NT2/D1 (cell line): ENCODE measurements at regions not wholly inside any gene's neighbourhood (a gene's known extent, or its start where the extent isn't known, plus 50 kb on each side); places are given as distances from the start of the nearest gene placed in this dataset.
"Not testable (repeated sequence)": the region's sequence is repeated elsewhere in the genome, so short reads cannot be mapped to it uniquely, and the experiment has no call there.

Experiments used
- DNase-seq: peaks from one replicate; pipeline ENCODE4 v3.0.0-alpha.2; 2011; ENCODE audit warnings: low read depth, low spot score
- H3K27me3 ChIP-seq: 2 replicates; pipeline ENCODE4 v1.6.0; 2011; ENCODE audit warnings: mild to moderate bottlenecking; ENCODE audit not compliant: insufficient read length, insufficient read depth
- H3K36me3 ChIP-seq: 2 replicates; pipeline ENCODE4 v1.6.1; 2011; ENCODE audit warnings: mild to moderate bottlenecking, low read length, mixed read lengths; ENCODE audit not compliant: insufficient read depth, insufficient read length
- H3K4me1 ChIP-seq: 2 replicates; pipeline ENCODE4 v1.5.1; 2011; ENCODE audit not compliant: insufficient read depth, insufficient read length
- H3K4me3 ChIP-seq: 2 replicates; pipeline ENCODE4 v1.5.1; 2011; ENCODE audit warnings: low read depth; ENCODE audit not compliant: insufficient read length
- H3K9ac ChIP-seq: 2 replicates; pipeline ENCODE4 v1.6.0; 2011; ENCODE audit warnings: low read depth; ENCODE audit not compliant: insufficient read length
- H3K9me3 ChIP-seq: 2 replicates; pipeline ENCODE4 v1.5.1; 2011; ENCODE audit warnings: mild to moderate bottlenecking, low read length; ENCODE audit not compliant: insufficient read depth
- SUZ12 ChIP-seq: IDR thresholded peaks from 2 replicates; pipeline ENCODE4 v1.6.1; 2011; ENCODE audit not compliant: insufficient read length, insufficient read depth; ENCODE audit errors: extremely low read depth
- YY1 ChIP-seq: IDR thresholded peaks from 2 replicates; pipeline ENCODE4 v1.6.1; 2011; ENCODE audit not compliant: insufficient read length, insufficient read depth
- ZNF274 ChIP-seq: IDR thresholded peaks from 2 replicates; pipeline ENCODE4 v1.6.1; 2011; ENCODE audit warnings: mild to moderate bottlenecking, low read depth, low read length

DNA sequence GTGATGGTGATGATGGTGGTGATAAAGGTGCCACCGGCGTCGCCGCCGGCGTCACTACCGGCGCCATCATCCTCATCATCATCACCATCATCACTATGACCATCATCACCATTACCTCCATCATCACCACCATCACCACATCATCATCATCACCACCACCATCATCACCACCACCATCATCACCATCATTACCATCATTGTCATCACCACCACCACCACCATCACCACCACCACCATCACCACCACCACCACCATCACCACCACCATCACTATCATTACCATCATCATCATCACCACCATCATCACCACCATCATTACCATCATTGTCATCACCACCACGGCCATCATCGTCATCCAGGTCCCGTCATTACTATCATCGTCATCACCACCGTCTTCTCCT is 179.7 kb downstream of the NPIPB11 start:
- no peaks in the 10 kb centered on the region for H3K36me3 ChIP-seq

GRCh38 chr16:29224675-29225074 is 181.8 kb downstream of the NPIPB11 start:
- H3K9me3 ChIP-seq, DNase-seq, H3K27me3 ChIP-seq, H3K36me3 ChIP-seq, H3K4me1 ChIP-seq, H3K9ac ChIP-seq, H3K4me3 ChIP-seq: not testable (repeated sequence)

More for the DNA sequence above, 179.7 kb downstream of the NPIPB11 start:
- Histone ChIP-seq H3K9me3 (peaks cover 5% of the 10 kb centered on the region; the same call in 1 of the 2 replicates), H3K27me3 (no peaks in the 10 kb centered on the region), H3K4me1 (peaks cover 10% of the 10 kb centered on the region), H3K9ac (no peak overlapping the region), H3K4me3 (no peak overlapping the region)
- no peak for TF ChIP-seq ZNF274
- no peak for TF ChIP-seq SUZ12
- no peak for TF ChIP-seq YY1
- DNase-seq, result no peak

DNA sequence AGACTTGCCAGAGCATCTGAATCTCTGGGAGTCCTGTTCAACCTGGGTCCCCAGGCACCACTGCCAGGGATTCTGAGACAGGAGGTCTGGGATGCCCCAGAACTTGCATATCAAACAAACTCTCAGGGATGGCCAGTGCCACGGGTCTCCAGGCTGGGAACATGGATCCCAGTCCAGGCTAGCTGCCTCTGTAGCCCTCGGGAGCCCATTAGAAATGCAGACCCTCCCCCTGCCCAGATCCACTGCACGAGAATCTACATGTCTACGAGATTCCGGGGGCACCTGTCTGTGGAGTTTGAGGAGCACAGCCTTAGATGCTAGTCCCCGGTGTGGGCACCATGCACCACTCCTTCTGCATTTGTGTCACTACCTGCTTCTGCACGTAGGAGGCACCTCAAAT is 183.9 kb downstream of the NPIPB11 start:
- H3K9me3 ChIP-seq, DNase-seq, H3K9ac ChIP-seq, H3K27me3 ChIP-seq, H3K36me3 ChIP-seq, H3K4me1 ChIP-seq, H3K4me3 ChIP-seq: not testable (repeated sequence)

DNA sequence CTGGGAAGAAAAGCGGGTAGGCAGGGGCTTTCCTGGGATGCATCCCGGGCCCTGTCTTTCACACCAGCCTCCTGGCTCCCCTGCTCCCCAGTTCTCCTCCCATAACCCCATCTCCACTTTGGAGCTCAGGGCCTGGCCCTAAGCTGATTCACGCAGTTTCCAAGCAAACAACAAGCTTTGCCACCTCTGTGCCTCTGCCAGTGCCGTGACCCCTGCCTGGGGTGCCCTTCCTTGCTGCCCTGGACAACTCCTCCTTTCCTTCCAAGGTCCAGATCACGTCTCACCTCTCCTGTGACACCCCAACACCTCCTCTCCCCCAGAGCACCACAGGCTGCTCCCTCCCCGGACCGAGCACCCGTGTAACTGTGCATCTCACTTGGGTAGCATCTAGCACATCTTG is 184.5 kb downstream of the NPIPB11 start:
- not testable (repeated sequence) for H3K9me3 ChIP-seq, H3K4me1 ChIP-seq, H3K36me3 ChIP-seq, H3K4me3 ChIP-seq, DNase-seq, H3K27me3 ChIP-seq, H3K9ac ChIP-seq

DNA sequence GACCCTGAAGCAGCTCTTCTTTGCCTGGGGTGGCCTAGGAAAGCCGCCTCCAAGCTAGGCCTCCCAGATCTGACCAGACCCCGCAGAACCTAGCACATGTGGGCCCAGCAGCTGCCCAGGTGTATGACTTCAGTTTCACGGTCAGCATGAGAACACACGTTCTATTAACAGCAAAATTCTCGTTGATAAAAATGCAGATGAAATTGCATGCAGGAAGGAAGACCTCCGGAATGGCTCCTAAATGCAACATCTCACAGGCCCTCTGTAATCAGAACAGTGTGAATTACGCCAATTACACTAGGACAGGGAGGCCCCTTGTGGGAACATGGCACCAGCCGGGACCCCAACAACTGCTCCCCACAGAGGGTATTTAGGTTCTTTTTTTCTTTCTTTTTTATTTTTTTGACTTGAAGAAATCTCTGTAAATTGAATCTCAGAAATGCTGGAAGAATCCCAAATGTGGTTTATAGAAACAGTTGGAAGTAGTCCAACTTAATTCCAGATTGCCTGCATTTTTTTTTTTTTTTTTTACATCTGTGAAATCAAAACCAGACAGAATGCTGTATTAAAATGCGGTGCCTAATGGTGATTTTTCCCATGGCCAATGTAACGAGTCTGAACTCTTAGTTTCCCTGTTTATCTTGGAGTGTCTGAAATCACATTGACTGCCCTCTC is 185.1 kb downstream of the NPIPB11 start:
- H3K36me3 ChIP-seq, H3K4me3 ChIP-seq, H3K9me3 ChIP-seq, H3K27me3 ChIP-seq, H3K4me1 ChIP-seq, DNase-seq, H3K9ac ChIP-seq: not testable (repeated sequence)

DNA sequence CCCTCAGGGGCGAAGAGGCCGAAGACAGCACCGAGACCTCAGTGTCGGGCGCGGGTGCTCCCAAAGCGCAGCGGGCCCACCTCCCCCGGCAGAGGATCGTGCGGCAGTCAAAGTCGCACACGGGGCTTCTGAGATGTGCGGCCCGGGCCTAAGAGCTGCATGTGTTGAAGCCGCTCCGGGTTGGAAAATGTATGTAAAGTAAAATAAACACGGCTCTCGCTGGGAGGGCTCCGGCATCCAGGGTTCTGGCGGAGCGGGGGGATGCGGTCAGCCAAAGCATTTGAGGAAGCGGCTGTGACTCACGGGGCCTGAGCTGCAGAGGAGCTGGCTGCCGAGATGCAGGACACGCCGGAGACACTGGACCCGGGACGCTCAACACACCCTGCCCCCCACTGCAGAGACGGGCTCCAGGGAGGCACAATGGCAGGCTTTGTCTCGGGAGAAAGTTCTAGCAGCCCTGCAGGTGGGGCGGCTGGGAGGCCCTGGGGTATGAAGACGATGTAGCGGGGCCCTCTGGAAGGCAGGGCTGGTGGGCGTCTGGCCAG is 185.8 kb downstream of the NPIPB11 start:
- DNase-seq, H3K4me3 ChIP-seq, H3K9ac ChIP-seq, H3K4me1 ChIP-seq, H3K27me3 ChIP-seq, H3K36me3 ChIP-seq, H3K9me3 ChIP-seq: not testable (repeated sequence)

- DNase-seq, H3K36me3 ChIP-seq, H3K9me3 ChIP-seq, H3K9ac ChIP-seq, H3K4me1 ChIP-seq, H3K27me3 ChIP-seq, H3K4me3 ChIP-seq: not testable (repeated sequence)
These were observed 186.4 kb downstream of the NPIPB11 start for GRCh38 chr16:29219966-29220646.

DNA sequence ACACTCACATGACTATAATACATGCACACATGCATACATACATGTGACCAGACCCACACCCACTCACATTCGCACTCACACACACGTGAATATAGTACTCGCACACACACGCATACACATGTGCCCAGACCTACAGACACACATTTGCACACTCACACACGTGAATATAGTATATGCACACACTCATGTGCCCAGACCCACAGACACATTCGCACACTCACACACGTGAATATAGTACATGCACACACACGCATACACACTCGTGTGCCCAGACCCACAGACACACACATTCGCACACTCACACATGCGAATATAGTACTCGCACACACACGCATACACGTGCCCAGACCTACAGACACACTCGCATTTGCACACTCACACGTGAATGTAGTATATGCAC is 186.9 kb downstream of the NPIPB11 start:
- H3K9ac ChIP-seq, H3K4me3 ChIP-seq, H3K4me1 ChIP-seq, H3K9me3 ChIP-seq, DNase-seq, H3K27me3 ChIP-seq, H3K36me3 ChIP-seq: not testable (repeated sequence)

GRCh38 chr16:29218649-29219048 is 187.9 kb downstream of the NPIPB11 start:
- H3K27me3 ChIP-seq, H3K9me3 ChIP-seq, H3K4me1 ChIP-seq, H3K4me3 ChIP-seq, H3K9ac ChIP-seq, DNase-seq, H3K36me3 ChIP-seq: not testable (repeated sequence)

DNA sequence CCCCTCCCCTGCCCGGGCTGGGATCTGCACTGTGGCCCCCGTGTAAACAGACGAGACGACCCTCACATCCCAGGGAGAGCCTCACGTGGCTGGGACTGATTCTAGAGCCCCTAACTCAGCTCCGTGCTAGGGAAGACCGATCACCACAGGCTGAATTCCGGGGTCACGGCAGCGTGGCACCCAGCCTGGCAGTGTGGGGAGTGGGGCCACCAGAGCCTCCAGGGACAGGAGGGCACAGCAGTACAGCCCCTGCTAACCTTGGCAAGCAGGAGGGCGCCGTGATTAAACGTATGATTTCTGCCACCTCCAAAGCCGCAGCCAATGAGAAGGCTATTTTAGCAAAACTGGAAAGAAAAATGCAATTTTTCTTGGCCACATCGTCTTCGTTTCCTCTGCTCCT is 188.3 kb downstream of the NPIPB11 start:
- H3K4me3 ChIP-seq, H3K27me3 ChIP-seq, H3K4me1 ChIP-seq, H3K36me3 ChIP-seq, H3K9ac ChIP-seq, DNase-seq, H3K9me3 ChIP-seq: not testable (repeated sequence)

- H3K9me3 ChIP-seq, H3K27me3 ChIP-seq, H3K4me1 ChIP-seq, H3K9ac ChIP-seq, H3K36me3 ChIP-seq, DNase-seq, H3K4me3 ChIP-seq: not testable (repeated sequence)
These were observed 188.8 kb downstream of the NPIPB11 start for GRCh38 chr16:29217752-29218126.
